A549 (cell line): ENCODE measurements at regions not wholly inside any gene's neighbourhood (a gene's known extent, or its start where the extent isn't known, plus 50 kb on each side); places are given as distances from the start of the nearest gene placed in this dataset.

ENCODE experiments used
- EP300 ChIP-seq, 2 experiments: fragments of >200 bp; sonication (Bioruptor Twin); formaldehyde crosslinking; IDR thresholded peaks; 2 replicates in 1 of 2; 3 replicates in 1 of 2; pipeline ENCODE4 v1.6.1; 2016 to 2017
- HDAC2 ChIP-seq: fragments of 200-600 bp; sonication (generic); IDR thresholded peaks from 2 replicates; pipeline ENCODE4 v1.6.1; 2016
- NR3C1 ChIP-seq: fragments of >200 bp; sonication (Bioruptor Twin); formaldehyde crosslinking; IDR thresholded peaks from 3 replicates; pipeline ENCODE4 v1.6.1; 2017
- RCOR1 ChIP-seq: fragments of 150-350 bp; IDR thresholded peaks from 2 replicates; pipeline ENCODE4 v1.6.1; 2014; ENCODE audit warnings: antibody characterized with exemption, low read length, low read depth
- TF ChIP-seq, protein P1 (sequence below): fragments of >200 bp; sonication (Bioruptor Twin); formaldehyde crosslinking; IDR thresholded peaks from 3 replicates; pipeline ENCODE4 v1.5.1; 2016

DNA sequence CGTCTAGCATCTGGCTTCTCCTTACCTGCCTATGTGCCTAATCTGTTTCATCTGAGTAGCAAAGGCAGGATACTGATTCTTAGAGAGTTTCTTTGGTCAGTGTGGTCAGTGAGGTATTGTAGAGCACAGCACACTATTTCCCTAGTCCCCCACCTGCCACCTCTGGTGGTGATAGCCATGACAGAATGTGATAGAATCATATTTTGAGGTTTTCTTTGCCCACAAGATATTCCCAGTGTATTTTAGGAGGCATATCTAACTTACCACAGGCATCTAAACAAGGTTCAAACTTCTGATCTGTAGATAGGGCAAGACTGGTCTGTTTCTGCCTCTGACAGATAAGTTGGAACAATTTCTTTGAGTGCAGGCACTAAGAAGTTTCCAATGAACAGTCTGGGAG, 188.0 kb downstream of the SOX2 start:
- TF ChIP-seq EP300 (IDR thresholded peaks at IDR 0.05) (no peak), RCOR1 (no peak), NR3C1 (no peak), HDAC2 (no peak)
- TF ChIP-seq, protein P1, sequence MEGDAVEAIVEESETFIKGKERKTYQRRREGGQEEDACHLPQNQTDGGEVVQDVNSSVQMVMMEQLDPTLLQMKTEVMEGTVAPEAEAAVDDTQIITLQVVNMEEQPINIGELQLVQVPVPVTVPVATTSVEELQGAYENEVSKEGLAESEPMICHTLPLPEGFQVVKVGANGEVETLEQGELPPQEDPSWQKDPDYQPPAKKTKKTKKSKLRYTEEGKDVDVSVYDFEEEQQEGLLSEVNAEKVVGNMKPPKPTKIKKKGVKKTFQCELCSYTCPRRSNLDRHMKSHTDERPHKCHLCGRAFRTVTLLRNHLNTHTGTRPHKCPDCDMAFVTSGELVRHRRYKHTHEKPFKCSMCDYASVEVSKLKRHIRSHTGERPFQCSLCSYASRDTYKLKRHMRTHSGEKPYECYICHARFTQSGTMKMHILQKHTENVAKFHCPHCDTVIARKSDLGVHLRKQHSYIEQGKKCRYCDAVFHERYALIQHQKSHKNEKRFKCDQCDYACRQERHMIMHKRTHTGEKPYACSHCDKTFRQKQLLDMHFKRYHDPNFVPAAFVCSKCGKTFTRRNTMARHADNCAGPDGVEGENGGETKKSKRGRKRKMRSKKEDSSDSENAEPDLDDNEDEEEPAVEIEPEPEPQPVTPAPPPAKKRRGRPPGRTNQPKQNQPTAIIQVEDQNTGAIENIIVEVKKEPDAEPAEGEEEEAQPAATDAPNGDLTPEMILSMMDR, result no peak
